GM12873 (cell line): ENCODE measurements at regions not wholly inside any gene's neighbourhood (a gene's known extent, or its start where the extent isn't known, plus 50 kb on each side); places are given as distances from the start of the nearest gene placed in this dataset.

Experiments used
- TF ChIP-seq, protein P1 (sequence below): IDR thresholded peaks from 2 replicates; pipeline ENCODE4 v1.5.1; 2012; ENCODE audit warnings: low read depth, mild to moderate bottlenecking, moderate library complexity, low read length, control low read depth; ENCODE audit not compliant: insufficient read depth; ENCODE audit errors: missing control alignments

DNA sequence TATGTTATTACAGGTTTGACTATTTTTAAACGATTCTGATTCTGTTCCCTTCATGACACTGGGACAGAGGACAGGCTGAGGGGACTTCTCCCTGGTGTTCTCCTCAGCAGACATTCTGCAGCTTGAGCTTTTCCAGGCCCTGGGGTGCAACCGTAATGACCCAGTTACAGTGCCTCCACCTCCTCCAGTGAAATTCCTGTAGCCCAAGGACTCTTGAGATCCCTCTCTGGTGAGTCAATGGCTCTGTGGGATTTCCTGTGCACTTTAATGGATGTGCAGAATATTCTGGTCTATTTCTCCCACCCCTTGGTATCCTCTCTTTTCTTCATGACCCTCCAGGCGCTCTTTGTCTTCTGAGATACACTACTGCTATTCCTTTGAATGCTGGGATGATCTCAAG is 319.3 kb downstream of the INHBA start:
- TF ChIP-seq, protein P1, sequence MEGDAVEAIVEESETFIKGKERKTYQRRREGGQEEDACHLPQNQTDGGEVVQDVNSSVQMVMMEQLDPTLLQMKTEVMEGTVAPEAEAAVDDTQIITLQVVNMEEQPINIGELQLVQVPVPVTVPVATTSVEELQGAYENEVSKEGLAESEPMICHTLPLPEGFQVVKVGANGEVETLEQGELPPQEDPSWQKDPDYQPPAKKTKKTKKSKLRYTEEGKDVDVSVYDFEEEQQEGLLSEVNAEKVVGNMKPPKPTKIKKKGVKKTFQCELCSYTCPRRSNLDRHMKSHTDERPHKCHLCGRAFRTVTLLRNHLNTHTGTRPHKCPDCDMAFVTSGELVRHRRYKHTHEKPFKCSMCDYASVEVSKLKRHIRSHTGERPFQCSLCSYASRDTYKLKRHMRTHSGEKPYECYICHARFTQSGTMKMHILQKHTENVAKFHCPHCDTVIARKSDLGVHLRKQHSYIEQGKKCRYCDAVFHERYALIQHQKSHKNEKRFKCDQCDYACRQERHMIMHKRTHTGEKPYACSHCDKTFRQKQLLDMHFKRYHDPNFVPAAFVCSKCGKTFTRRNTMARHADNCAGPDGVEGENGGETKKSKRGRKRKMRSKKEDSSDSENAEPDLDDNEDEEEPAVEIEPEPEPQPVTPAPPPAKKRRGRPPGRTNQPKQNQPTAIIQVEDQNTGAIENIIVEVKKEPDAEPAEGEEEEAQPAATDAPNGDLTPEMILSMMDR: no peak

DNA sequence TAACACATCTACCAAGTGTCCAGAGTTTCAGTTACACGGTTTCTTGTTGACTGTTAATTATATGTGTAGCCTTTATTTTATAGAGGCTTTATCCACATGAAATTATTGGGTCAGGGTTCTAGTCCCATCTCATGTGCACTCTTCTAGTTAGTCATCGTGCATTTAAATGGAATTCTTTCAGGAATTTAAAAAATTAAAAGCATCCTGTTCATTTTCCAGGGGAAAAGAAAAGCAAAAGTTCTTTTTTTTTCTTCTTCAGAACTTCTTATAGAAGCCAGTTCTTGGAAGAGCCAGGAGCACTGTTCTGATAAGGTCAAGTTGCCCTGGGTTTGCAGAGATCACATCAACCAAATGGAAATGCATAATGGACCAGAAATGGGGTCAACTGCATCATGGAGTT is 324.7 kb downstream of the INHBA start:
- TF ChIP-seq, protein P1: no peak

DNA sequence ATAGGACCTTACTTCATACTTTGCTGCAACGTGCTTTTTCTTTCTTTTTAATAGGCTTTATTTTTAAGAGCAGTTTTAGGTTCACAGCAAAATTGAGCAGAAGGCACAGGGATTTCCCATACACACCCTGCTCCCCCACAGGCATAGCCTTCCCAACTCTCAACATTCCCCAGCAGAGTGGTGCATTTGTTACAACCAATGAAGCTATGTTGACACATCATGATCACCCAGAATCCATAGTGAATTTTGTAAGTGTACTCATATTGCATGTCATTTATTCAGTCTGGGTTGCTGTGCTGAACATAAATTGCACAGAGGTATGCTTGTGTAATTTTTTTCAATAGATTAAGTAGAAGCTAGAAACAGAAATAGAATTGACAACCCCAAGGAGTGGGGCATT is 327.3 kb downstream of the INHBA start:
- TF ChIP-seq, protein P1: no peak

GRCh38 chr7:41374150-41374848 is 328.6 kb downstream of the INHBA start:
- TF ChIP-seq, protein P1: no peak

DNA sequence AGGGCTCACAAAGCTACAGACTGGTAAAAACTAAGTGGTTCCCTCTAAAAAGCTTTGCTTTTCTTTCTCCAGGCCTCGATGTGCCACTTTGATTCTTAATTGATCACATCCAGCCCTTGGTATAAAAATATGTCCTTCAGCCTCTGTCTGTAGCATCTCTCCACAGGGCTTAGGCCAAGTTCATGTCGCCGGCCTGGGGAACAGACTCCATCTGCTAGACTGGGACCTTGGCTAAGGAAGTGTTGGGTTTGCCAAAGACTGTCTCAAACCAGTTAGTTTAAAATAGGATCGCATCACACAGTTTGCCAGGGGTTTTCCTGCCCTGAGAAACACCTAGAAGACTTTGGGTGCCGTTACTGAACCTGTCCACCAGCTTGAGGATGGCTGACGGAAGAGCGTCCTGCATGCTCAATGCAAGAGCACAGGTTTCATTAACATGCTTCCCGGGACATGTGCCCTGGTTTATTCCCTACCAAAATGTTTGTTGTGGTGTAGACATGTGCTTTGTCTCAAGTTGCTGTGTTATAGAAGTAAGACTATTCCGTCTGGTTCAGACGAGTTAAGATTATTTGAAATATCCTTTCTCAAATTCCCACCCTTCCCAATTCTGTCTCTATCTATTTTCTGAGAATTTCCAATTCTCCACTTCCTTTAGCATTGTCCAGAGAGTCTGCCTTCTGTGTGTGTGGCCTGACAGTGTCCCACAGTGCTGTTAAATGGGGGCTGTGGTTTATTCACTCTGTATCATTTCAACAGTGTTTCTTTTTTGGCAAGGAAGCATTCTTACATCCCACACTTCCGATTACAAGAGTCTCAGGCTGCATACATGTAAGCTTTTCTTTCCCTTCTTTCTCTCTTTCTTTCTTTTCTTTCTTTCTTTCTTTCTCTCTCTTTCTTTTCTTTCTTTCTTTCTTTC is 334.7 kb downstream of the INHBA start:
- TF ChIP-seq, protein P1: no peak

GRCh38 chr7:41351091-41351490 is 351.8 kb downstream of the INHBA start:
- TF ChIP-seq, protein P1: no peak

DNA sequence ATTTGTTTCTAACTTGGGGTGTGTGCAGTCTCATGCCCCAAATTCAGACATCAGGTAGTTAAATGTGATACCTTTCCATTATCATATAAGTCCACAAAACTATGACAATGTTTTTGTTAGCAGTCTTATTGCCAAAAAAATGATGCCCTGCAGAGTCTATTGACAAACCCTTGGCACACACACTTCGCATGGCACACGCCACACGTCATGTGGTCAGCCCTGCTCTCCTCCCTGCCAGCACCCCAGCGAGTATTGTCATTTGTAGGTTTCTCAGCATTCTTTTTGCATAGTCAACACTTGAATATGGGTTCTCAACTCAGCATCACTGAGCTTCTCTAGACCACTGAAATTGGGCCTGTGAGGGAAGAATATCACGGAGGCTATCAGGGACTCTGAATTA is 356.0 kb downstream of the INHBA start:
- TF ChIP-seq, protein P1: no peak
